HG03457 (cell line): ENCODE measurements at regions not wholly inside any gene's neighbourhood (a gene's known extent, or its start where the extent isn't known, plus 50 kb on each side); places are given as distances from the start of the nearest gene placed in this dataset.

ENCODE experiments used
- ATAC-seq: cut with Tn5 transposase; IDR thresholded peaks from one replicate; pipeline ENCODE4 v1.9.1; 2021; ENCODE audit warnings: moderate number of reproducible peaks; ENCODE audit not compliant: unreplicated experiment

DNA sequence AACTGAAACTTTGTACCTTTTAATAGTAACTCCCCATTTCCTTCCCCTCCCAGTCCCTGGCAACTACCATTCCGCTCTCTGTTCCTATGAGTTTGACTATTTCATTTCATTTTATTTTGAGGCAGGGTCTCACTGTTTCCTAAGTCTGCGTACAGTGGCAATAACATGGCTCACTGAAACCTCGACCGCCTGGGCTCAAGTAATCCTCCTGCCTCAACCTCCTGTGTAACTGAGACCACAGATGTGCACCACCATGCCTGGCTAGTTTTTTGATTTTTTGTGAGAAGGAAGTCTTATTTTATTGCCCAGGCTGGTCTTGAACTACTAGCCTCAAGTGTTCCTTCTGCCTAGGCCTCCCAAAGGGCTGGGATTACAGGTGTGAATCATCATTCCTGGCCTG, 808.1 kb downstream of the CDH11 start:
- no peak for ATAC-seq

DNA sequence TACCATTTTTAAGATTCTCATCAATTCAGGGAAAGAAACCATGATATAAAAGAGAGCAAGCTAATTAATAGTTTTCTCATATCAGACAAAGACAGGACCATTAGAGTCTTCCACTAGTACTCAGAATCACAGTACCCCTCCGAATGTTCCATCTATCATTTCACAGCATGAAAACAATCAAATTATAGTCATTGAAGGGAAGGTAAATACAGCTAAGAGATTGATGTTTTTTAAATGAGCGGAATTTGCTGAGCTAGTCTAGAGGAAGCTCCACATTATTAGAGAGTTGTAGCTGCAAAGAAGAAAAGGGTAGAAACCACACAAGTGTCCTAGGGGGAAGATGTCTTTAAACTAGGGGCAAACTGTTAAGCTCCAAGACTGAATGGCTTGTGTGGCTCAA, 808.9 kb downstream of the CDH11 start:
- no peak for ATAC-seq

DNA sequence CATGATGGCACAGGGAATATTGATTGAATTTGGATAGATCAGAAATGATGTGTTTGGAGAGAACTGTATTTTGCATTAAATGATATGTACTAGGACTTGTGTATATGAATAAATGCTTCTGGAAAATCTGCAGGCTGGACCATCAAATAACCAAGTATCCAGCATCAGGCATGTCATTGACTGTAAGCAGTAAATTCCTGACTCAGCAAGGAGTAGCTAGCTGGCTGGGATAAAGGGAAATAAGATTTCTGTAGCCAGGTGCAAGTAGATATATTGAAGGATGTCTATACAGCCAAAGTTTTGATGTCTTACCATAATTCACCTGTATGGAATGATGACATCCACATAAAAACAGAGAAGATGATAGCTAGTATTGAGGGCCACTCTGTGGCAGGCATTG, 809.6 kb downstream of the CDH11 start:
- no peak for ATAC-seq

DNA sequence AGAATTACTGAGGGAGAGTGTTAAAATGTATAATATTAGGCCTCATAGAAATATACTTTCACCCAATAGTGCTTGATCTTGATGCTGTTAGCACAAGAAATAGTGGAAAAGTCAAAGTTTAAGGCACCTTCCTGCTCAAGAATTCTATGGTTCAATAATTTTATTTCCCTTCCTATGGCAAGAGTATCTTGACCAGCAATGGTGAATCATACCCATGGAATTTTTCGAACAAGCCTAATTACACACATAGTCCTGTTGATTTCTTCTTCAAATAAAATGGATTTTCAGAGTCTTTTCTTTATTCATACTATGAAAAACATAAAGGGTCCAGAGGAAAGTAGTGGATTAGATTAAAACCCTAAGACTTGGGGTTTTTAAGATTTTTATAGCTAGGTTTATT, 810.6 kb downstream of the CDH11 start:
- no peak for ATAC-seq

DNA sequence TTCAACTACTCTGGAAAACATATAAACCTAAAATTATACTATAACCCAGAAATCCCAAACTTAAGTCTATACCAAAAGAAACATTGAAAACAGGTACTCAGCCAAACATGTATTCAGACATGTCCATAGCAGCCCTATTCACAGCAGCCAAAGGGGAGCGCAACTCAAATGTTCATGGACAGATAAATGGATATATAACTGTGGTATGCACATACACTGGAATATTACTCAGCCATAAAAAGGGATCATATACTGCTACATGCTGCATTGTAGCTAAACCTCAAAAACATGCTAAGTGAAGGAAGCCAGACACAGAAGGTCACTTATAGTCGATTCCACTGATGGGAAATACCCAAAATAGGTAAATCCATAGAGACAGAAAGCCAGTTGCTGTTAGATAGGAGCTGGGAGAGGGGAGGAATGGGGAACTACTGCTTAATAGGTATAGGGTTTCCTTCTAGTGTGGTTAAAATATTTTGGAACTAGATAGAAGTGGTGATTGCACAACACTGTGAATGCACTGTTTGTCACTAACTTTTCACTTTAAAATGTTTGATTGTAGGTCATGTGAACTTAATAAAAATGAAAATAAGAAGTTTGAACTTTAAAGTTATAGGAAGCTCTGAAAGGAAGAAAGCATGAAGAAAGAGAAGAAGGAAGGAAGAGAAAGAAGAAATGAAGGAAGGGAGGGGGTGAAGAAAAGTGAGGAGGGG, 812.3 kb downstream of the CDH11 start:
- ATAC-seq = no peak

DNA sequence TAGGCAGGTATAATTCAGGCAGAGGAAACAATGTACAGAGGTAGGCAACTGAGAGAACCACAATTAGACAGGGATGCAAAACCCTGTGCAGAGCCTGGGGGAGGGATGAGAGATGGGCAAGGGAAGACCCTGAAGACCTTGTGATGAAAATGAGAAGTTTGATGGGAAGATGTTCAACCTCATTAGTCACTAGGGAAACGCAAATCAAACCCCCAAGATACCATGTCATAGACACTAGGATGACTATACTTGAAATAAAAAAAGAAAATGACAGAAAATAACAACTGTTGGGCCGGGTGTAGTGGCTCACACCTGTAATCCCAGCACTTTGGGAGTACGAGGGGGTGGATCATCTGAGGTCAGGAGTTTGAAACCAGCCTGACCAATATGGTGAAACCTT, 813.1 kb downstream of the CDH11 start:
- ATAC-seq = no peak

DNA sequence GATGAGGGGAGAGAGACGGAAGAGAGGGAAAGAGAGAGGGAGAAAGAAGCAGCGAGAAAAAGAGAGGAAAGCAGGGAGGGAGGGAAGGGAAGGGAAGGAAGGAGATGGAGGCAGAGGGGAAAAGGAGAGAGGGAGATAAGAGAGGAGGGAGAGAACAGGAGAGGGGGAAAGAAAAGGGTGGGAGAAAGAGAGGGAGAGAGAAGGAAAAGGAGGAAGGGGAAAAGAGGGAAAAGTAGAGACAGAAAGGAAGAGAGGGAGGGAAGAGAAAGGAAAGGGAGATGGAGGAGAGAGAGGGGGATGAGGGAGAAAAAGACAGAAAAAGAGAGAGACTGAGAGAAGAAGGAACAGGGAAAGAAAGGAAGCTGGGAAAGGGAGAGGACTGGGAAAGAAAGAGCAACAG, 814.4 kb downstream of the CDH11 start:
- no peak for ATAC-seq

DNA sequence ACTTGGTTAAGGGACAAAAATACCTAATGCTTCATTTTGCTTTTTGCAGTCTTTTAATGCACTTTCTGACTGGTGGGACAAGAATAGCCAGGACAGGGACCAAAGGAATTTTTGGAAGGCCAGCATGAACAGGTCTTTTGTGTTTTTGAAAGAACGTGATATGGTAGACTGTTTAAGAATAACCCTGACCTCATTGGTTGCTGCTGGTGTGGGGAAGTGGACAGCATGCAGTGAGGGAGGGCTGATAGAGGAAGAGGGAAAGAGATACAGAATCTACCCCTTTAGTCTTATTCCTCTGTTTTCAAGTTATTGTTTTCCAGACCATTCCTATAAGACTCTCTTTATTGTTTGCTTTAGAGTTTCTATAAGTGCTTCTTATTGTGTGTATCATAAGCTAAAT, 816.2 kb downstream of the CDH11 start:
- no peak for ATAC-seq

DNA sequence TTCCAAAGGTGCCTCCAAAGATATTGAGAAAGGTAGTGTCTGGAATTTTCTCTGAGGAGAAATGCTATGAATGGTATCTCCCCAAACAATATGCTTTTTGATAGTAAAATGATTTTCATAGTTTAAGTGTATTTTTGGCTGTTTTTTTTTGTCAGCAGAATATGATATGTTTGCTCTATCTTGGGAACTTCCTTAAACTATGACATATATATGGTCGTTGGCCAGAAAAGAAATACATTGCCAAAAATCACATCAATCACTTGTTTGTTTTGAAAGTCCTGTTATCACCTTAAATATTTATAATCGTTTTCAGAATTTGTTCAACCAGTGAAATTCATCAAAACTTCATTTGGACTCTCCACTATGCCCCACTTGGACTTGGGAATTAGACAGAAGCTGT, 816.9 kb downstream of the CDH11 start:
- ATAC-seq = no peak

DNA sequence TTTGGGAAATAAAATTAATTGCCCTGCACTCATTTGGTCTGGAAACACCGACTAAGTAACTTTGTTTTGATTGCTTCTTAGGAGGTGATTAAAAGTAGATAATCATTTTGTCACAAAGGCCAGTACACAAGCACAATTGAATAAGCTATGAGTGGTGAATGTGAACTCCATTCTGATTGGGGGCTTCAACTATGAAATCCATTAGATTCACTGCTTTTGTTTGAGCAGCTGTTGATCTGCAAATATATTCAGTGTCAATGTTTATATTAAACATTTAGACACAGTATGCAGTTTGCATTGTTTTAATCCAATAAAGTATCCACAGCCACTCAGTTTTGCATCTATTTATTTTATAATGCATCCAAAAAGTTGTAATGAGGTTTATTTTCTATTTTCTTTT, 817.5 kb downstream of the CDH11 start:
- no peak for ATAC-seq

DNA sequence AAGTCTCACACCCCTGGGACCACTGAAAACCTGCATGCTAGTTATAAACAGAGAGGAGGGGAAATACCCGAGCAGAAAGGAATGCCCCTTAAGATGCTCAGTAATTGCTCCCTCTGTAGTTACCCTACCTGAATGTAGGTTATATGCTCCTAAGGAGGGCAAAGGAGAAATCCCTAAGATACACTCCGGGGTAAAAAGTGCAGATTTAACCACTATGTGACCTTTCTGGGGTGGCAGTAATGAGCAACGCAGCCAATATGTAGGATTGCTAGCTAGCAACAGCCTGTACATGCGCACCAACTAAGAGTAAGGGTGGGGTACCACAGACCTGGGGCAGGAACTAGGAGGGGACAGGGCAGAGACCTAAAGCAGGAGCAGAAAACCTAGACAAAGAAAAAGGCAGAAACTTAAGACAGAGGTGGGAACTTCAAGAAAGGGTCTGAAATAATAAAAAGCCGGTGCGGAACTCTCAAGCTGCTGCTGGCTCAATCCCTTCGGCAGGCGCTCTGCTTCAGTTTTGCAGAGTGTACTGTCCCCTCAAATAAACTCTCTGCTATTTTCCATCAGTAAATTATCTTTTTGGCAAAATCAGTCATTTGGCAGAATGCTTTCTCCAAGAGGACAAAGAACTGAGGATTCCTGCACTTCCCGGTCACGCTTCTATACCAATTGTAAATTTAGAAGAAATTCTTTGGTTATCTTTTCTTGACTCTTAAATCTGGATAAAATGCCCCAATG, 823.8 kb downstream of the CDH11 start:
- ATAC-seq = no peak

DNA sequence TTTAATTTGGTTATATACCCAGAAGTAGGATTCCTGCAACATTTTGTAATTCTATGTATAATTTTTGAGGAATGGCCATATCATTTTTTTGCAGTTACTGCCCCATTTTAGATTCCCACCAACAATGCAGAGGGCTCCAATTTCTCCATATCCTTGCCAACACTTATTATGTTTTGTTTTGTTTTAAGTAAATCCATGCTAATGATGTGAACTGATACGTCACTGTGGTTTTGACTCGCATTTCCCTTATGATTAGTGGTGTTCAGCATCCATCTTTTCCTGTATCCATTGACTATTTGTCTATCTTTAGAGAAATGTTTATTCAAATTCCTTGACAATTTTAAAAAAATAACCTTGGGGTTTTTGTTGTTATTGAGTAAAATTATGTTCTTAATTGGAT, 826.4 kb downstream of the CDH11 start:
- no peak for ATAC-seq

DNA sequence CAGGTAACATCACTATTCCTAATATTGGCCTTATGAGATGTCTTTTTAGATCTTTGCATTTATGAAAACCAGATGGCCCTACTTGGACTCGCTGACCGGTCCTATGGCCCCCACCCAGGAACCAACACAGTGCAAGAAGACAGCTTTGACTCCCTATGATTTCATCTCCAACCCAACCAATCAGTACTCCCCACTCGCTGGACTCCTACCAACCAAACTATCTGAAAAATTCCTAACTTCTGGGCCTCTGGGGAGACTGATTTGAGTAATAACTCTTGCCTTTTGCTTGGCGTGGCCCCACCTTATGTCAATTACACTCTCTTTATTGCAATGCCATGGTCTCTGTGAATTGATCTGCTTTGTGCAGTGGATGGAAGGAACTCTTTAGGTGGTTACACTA, 828.9 kb downstream of the CDH11 start:
- ATAC-seq = no peak

DNA sequence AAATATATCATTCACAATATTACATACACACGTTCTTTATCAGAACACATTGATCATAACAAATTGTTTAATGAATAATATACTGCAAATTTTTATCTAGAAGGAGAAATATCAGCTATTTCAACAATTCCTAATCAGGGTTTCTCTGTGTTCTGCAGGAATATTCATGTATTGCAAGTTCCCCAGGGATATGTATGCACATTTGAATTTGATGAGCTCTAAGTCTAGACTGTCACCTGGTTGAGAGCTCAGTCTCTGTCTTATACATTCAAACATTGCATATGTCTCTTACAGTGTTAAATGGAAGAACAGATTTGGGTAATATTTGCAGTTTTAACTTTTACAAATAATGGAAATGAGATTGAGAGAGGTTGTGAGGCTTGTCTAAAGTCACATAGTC, 829.7 kb downstream of the CDH11 start:
- ATAC-seq = no peak

DNA sequence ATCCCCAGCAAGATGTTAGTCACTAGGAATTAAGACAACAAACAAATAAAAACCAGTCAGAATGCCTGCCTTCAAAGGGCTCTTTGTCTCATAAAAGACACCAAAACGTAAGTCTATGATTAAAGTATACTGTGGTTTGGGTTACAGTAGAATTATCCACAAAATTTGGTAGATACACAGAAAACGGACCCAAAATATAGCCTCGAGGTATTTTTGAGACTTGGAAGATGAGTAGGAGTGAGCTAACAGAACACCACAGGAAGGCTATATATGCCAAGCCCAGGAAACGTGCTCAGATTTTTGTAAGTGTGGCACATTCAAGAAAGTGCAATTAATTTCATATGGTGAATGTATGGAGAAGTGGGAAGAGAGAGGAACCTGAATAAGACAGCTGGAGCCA, 831.4 kb downstream of the CDH11 start:
- ATAC-seq = no peak

DNA sequence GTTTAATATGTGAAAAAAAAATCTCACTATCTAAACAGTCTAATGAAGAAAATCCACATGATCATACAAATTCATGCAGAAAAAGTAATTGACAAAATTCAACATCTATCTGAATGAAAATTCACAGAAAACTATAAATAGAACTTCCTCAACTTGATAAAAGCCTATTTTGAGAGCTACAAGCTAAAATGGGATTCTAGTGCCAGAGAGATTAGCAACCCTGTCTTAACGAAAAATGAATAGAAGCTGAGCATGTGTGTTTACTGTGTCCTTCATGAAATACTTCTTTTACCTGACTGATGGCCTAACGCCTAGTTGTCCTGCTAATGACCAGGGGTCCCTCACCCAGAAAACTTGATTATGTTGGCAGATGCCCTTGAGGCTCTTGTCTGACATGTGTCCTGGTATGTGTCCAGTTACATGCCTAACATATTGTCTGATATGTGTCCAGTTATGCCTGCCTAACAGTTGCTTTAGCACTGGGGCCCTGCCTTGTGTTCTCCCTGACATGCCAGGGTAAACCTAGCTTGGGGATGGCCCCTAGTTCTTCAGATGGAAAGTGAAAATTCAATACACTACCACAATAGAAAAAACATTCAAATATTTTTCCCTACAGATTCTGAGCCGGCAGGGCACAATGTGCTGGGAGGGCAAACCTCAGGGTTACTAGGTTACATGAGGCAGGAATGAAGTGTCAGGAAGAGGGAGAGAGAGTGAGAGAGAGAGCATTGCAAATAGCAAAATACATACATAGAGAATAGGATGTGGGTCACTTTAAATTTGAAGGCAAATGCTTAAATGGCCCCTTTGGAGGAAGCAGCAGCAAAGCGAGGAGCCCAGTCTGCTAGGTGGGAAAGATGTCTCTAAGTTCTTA, 834.0 kb downstream of the CDH11 start:
- no peak for ATAC-seq

DNA sequence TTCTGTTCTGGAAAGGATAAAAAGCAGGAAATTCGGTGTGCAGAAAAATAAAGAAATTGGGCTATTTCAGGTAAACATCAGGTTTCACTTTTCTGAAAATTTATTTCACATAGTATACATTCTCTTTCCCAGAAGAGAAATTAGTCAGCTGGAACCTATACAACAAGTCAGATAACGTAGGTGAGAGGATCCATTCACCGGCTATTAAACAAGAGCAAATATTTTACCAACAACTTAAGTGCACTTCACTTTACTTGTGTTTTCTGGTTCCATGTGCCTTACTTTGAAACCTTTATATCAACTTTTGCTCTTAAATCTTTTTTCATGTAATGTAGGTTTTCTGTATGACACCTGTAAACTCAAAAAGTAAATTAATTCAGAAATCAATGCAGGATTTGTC, 839.7 kb downstream of the CDH11 start:
- ATAC-seq = no peak

DNA sequence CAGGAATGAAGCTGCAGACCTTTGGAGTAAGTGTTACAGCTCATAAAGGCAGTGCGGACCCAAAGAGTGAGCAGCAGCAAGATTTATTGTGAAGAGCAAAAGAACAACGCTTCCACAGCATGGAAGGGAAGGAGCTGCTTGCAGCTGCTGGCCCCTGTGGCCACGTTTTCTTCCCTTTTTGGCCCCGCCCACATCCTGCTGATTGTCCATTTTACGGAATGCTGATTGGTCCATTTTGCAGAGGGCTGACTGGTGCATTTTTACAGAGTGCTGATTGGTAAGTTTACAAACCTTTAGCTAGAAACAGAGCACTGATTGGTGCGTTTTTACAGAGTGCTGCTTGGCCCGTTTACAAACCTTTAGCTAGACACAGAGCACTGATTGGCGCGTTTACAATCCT, 841.5 kb downstream of the CDH11 start:
- no peak for ATAC-seq

DNA sequence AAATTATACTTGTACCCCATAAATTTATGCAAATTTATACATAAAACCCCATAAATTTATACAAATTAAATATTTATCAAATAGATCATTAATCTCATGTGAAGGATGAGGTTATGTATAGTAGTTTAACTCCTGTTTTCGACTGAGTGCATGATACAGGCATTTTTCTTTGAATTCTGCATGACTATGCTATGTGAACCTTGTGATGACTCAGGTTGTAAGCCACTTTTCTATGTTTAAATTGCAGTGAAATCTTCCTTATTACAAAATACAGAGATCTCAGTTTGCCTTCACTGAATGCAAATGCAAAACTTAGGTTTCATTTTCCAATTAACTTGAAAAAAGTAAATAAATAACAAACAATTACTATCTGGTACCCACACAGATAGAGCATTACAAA, 843.7 kb downstream of the CDH11 start:
- no peak for ATAC-seq

DNA sequence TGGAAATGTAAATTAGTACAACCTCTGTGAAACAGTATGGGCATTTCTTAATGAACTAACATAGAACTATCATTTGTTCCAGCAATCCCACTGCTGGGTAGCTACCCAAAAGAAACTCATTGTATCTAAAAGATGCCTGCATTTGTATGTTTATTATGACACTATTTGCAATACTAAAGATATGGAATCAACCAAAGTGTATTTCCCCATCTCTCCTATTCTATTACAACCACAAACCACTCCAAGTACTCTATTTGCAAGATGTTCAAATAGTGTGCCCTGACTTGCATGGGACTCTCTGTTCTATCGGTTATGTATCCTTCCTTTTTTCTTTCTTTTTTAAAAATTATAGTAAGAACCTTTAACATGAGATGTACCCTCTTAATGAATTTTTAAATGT, 845.2 kb downstream of the CDH11 start:
- ATAC-seq = no peak

DNA sequence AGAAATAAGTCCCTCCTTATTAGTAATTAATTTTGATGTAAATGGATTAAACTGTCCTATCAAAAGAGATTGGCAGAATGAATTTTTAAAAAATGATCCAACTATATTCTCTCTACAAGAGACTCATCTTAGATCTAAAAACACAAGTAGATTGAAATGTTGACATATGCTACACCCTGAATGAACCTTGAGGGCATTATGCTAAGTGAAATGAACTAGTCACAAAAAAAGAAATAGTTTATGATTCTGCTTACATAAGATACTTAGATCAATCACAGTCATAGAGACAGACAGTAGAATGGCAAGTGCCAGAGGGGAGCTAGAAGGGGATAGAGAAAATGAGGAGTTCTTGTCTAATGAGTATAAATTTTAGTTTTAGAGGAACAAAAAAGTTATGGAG, 849.8 kb downstream of the CDH11 start:
- ATAC-seq = no peak

DNA sequence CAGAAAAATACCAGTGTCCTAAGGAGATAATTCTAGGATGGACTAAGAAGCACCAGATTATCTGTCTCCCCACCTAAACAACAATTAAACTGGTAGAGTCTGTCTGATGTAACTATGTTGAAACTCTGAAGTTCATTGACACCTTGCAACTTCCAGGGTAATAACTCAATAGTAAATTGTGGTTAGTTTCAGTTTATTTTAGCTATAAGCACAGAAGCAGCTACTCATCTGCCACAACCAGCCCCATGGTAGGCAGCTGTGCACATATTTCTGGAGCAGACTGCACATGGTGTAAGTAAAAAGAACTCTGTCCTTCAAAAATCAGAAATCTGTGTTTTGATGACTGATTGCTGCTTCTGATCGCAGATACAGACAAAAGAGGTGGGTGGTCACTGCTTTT, 852.1 kb downstream of the CDH11 start:
- ATAC-seq = no peak
